DND-41 (cell line): ENCODE measurements at regions not wholly inside any gene's neighbourhood (a gene's known extent, or its start where the extent isn't known, plus 50 kb on each side); places are given as distances from the start of the nearest gene placed in this dataset.

Experiments
- ATAC-seq: fragments of 200-7000 bp; cut with Tn5 transposase; 3 replicates; pipeline ENCODE4 v1.9.1; 2021; ENCODE audit warnings: low read depth; ENCODE audit not compliant: insufficient read depth
- DNase-seq: peaks from one replicate; pipeline ENCODE4 v3.0.0-alpha.2; 2020
- H2AFZ ChIP-seq: 2 replicates; pipeline ENCODE4 v1.6.0; 2012; ENCODE audit warnings: low read depth, low read length
- H3K27ac ChIP-seq: 2 replicates; pipeline ENCODE4 v1.5.1; 2012; ENCODE audit warnings: low read length, inconsistent platforms
- H3K27me3 ChIP-seq: fragments of 200-600 bp; sonication (generic); 2 replicates; pipeline ENCODE4 v1.6.0; 2012; ENCODE audit warnings: low read length, mild to moderate bottlenecking, inconsistent platforms; ENCODE audit not compliant: insufficient read depth, poor library complexity
- H3K36me3 ChIP-seq: 2 replicates; pipeline ENCODE4 v1.5.1; 2012; ENCODE audit warnings: low read length, inconsistent platforms; ENCODE audit not compliant: insufficient read depth
- H3K4me1 ChIP-seq: 2 replicates; pipeline ENCODE4 v1.5.1; 2012; ENCODE audit warnings: mild to moderate bottlenecking, low read length; ENCODE audit not compliant: insufficient read depth
- H3K4me2 ChIP-seq: 2 replicates; pipeline ENCODE4 v1.6.0; 2012; ENCODE audit warnings: mild to moderate bottlenecking, moderate library complexity, low read length, inconsistent platforms; ENCODE audit not compliant: insufficient read depth
- H3K4me3 ChIP-seq, 2 experiments: fragments of 200-600 bp in 1 of 2; shearing (Covaris generic) in 1 of 2; 2 replicates each; pipeline ENCODE4 v1.5.1; 2012 to 2016; ENCODE audit warnings: inconsistent platforms in 2 of 2, low read length in 2 of 2, mild to moderate bottlenecking in 2 of 2, low read depth in 1 of 2, moderate library complexity in 1 of 2
- H3K79me2 ChIP-seq: 2 replicates; pipeline ENCODE4 v1.6.0; 2012; ENCODE audit warnings: low read length, inconsistent platforms; ENCODE audit not compliant: insufficient read depth
- H3K9ac ChIP-seq: 2 replicates; pipeline ENCODE4 v1.6.0; 2012; ENCODE audit warnings: low read depth, mild to moderate bottlenecking, inconsistent platforms, low read length, moderate library complexity
- H3K9me3 ChIP-seq: 2 replicates; pipeline ENCODE4 v1.5.1; 2012; ENCODE audit warnings: low read length, moderate library complexity, mild to moderate bottlenecking, inconsistent platforms; ENCODE audit not compliant: insufficient read depth, severe bottlenecking
- H4K20me1 ChIP-seq: 2 replicates; pipeline ENCODE4 v1.6.0; 2012; ENCODE audit warnings: low read length; ENCODE audit not compliant: insufficient read depth
- EZH2 ChIP-seq: IDR thresholded peaks from 3 replicates; pipeline ENCODE4 v1.6.1; 2012; ENCODE audit warnings: borderline replicate concordance, low read depth, mild to moderate bottlenecking, moderate library complexity, low read length, inconsistent platforms; ENCODE audit not compliant: severe bottlenecking
- TF ChIP-seq, protein P1 (sequence below): IDR thresholded peaks from 2 replicates; pipeline ENCODE4 v1.5.1; 2012; ENCODE audit warnings: borderline replicate concordance, low read length, moderate library complexity, mild to moderate bottlenecking; ENCODE audit not compliant: poor library complexity, severe bottlenecking; ENCODE audit errors: extremely low read depth

DNA sequence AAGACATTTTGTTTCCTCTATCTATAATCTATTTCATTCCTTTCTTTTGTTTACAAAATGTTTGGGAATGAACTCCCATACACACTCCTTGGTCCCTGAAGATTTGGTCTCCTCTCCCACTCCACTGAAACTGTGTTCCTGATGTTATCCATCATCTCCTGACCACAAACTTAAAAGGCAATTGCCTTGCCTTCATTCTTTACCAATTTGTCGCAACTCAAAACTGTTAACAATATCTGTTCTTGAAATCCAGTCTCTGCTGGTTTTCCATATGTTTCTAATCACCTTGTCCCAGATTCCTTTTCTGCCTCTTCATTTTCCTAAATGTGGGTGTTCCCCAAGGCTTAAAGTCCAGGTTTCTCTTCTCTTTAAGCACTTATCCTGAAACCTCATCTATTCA is 262.2 kb upstream of the TTC29 start:
- H3K4me1 ChIP-seq = no peaks in the 10 kb centered on the region
- H3K36me3 ChIP-seq = no peaks in the 10 kb centered on the region
- H3K27ac ChIP-seq = no peak overlapping the region
- DNase-seq (no peak), ATAC-seq (no peak)
- no peak overlapping the region for H2AFZ ChIP-seq
- no peak overlapping the region for H3K4me2 ChIP-seq
- H4K20me1 ChIP-seq = no peaks in the 10 kb centered on the region
- no peaks in the 10 kb centered on the region for H3K79me2 ChIP-seq
- TF ChIP-seq, protein P1, sequence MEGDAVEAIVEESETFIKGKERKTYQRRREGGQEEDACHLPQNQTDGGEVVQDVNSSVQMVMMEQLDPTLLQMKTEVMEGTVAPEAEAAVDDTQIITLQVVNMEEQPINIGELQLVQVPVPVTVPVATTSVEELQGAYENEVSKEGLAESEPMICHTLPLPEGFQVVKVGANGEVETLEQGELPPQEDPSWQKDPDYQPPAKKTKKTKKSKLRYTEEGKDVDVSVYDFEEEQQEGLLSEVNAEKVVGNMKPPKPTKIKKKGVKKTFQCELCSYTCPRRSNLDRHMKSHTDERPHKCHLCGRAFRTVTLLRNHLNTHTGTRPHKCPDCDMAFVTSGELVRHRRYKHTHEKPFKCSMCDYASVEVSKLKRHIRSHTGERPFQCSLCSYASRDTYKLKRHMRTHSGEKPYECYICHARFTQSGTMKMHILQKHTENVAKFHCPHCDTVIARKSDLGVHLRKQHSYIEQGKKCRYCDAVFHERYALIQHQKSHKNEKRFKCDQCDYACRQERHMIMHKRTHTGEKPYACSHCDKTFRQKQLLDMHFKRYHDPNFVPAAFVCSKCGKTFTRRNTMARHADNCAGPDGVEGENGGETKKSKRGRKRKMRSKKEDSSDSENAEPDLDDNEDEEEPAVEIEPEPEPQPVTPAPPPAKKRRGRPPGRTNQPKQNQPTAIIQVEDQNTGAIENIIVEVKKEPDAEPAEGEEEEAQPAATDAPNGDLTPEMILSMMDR = no peak
- no peak for TF ChIP-seq EZH2
- H3K27me3 ChIP-seq = no peaks in the 10 kb centered on the region
- H3K9ac ChIP-seq = no peak overlapping the region
- H3K4me3 ChIP-seq = no peak overlapping the region
- H3K9me3 ChIP-seq = no peaks in the 10 kb centered on the region

DNA sequence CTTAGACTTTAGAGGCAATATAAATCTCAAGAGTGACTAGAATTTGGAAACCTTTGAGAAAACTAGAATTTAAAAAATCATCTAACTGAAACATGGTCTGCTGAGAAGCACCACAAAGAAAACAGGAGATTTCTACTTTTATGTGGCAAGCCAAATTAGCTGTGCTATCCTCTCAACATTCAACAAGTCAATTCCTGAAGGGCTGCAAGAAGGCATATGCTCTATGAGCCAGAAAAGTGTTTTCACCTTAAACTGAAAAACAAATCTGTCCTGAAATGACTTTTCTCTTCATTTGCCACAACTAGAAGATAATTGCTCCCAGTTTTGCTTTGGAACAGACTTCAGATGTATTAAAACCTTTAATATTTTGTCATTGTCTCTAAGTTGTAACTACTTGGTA is 263.2 kb upstream of the EDNRA start:
- ATAC-seq (no peak), DNase-seq (no peak)
- Histone ChIP-seq H3K9ac (no peak overlapping the region), H3K9me3 (no peaks in the 10 kb centered on the region), H2AFZ (no peak overlapping the region), H3K4me3 (no peak overlapping the region), H3K4me2 (no peak overlapping the region), H3K27ac (no peak overlapping the region), H3K27me3 (no peaks in the 10 kb centered on the region), H4K20me1 (no peaks in the 10 kb centered on the region), H3K79me2 (no peaks in the 10 kb centered on the region), H3K4me1 (no peaks in the 10 kb centered on the region), H3K36me3 (no peaks in the 10 kb centered on the region)
- TF ChIP-seq EZH2 = no peak
- TF ChIP-seq, protein P1 = no peak

DNA sequence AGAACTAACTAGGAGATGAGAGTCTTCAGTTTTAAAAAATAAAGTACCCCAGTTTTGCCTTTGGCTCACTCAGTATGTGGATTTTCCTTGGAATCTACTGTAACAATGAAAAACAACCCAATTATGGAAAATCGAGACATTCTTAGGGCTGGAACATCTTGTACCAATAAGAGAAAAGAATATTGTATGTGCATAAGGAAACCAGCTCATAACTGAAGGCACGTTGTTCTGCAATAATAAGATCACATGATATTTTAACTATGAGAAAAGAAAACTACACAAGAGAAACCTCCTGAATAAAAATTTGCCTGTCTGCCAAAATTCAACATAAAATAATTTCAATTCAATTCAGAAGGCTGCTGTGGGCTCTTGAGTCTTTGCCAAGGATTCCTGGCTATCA is 261.8 kb upstream of the EDNRA start:
- TF ChIP-seq EZH2 = no peak
- TF ChIP-seq, protein P1 = no peak
- no peak for DNase-seq
- no peak overlapping the region for H3K9ac ChIP-seq
- ATAC-seq = no peak
- no peaks in the 10 kb centered on the region for H3K9me3 ChIP-seq
- H3K27ac ChIP-seq = no peak overlapping the region
- H3K4me2 ChIP-seq = no peak overlapping the region
- no peak overlapping the region for H2AFZ ChIP-seq
- H3K4me3 ChIP-seq = no peak overlapping the region
- no peaks in the 10 kb centered on the region for H3K4me1 ChIP-seq
- H3K27me3 ChIP-seq = no peaks in the 10 kb centered on the region
- H3K36me3 ChIP-seq = no peaks in the 10 kb centered on the region
- no peaks in the 10 kb centered on the region for H4K20me1 ChIP-seq
- no peaks in the 10 kb centered on the region for H3K79me2 ChIP-seq

DNA sequence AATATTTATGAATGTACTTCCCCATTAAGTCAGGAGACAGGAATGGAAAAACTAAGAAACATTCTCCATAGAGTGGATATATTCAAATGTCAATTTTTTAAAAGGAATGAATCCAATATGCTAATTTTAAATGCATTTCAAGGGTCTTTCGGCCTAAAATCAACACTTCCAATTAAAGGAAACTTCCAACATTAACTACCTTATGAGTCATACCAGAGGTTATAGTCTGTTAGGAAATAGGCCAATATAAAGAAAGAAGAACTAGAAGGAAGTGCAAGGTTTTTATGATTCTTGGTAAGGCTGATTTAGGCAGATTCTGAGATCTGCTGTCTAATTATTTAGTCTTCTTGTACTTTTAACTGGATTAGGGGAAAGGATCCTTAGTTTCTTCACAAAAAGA is 260.1 kb upstream of the EDNRA start:
- H3K27ac ChIP-seq = no peak overlapping the region
- H3K9ac ChIP-seq = no peak overlapping the region
- no peak overlapping the region for H3K4me3 ChIP-seq
- TF ChIP-seq, protein P1 = no peak
- no peak for TF ChIP-seq EZH2
- H2AFZ ChIP-seq = no peak overlapping the region
- H3K9me3 ChIP-seq = no peaks in the 10 kb centered on the region
- no peak for DNase-seq
- H4K20me1 ChIP-seq = no peaks in the 10 kb centered on the region
- H3K36me3 ChIP-seq = no peaks in the 10 kb centered on the region
- no peak for ATAC-seq
- no peaks in the 10 kb centered on the region for H3K4me1 ChIP-seq
- no peak overlapping the region for H3K4me2 ChIP-seq
- no peaks in the 10 kb centered on the region for H3K27me3 ChIP-seq
- H3K79me2 ChIP-seq = no peaks in the 10 kb centered on the region
